ENCODE measurements at regions not wholly inside any gene's neighbourhood (a gene's known extent, or its start where the extent isn't known, plus 50 kb on each side); places are given as distances from the start of the nearest gene placed in this dataset.

GRCh38 chr4:138689593-138689992 is 326.0 kb upstream of the NOCT start:
- in situ Hi-C loops (cut with HindIII; ENCODE audit: low pct_unique_long_range_greater_than_20kb, low sequenced_read_pairs): no loop called here
- no peak for DNase-seq (ENCODE audit: low read depth)

GRCh38 chr4:138689187-138689586 is 326.4 kb upstream of the NOCT start:
- in situ Hi-C loops (cut with HindIII; ENCODE audit: low pct_unique_long_range_greater_than_20kb, low sequenced_read_pairs): no loop called here
- DNase-seq (ENCODE audit: low read depth): no peak

GRCh38 chr4:138688408-138689085 is 327.0 kb upstream of the NOCT start:
- in situ Hi-C loops (cut with HindIII; ENCODE audit: low pct_unique_long_range_greater_than_20kb, low sequenced_read_pairs): no loop called here
- DNase-seq (ENCODE audit: low read depth): no peak

GRCh38 chr4:138686106-138686835 is 329.3 kb upstream of the NOCT start:
- DNase-seq (ENCODE audit: low read depth): no peak
- in situ Hi-C loops (cut with HindIII; ENCODE audit: low pct_unique_long_range_greater_than_20kb, low sequenced_read_pairs): no loop called here

- DNase-seq (ENCODE audit: low read depth): no peak
- in situ Hi-C loops (cut with HindIII; ENCODE audit: low pct_unique_long_range_greater_than_20kb, low sequenced_read_pairs): no loop called here
Measured at GRCh38 chr4:138685316-138685715, 330.3 kb upstream of the NOCT start.

- DNase-seq (ENCODE audit: low read depth): peak; percentile 50
- in situ Hi-C loops (cut with HindIII; ENCODE audit: low pct_unique_long_range_greater_than_20kb, low sequenced_read_pairs): no loop called here
Measured at GRCh38 chr4:138680989-138681604, 334.5 kb upstream of the NOCT start.

- DNase-seq (ENCODE audit: low read depth): no peak
- in situ Hi-C loops (cut with HindIII; ENCODE audit: low pct_unique_long_range_greater_than_20kb, low sequenced_read_pairs): no loop called here
Measured at GRCh38 chr4:138680256-138680655, 335.3 kb upstream of the NOCT start.

- no peak for DNase-seq (ENCODE audit: low read depth)
- in situ Hi-C loops (cut with HindIII; ENCODE audit: low pct_unique_long_range_greater_than_20kb, low sequenced_read_pairs): no loop called here
Measured at GRCh38 chr4:138678985-138679746, 336.4 kb upstream of the NOCT start.

- no peak for DNase-seq (ENCODE audit: low read depth)
- in situ Hi-C loops (cut with HindIII; ENCODE audit: low pct_unique_long_range_greater_than_20kb, low sequenced_read_pairs): no loop called here
Measured at GRCh38 chr4:138677748-138678147, 337.8 kb upstream of the NOCT start.

- DNase-seq (ENCODE audit: low read depth): peak; percentile 41
- in situ Hi-C loops (cut with HindIII; ENCODE audit: low pct_unique_long_range_greater_than_20kb, low sequenced_read_pairs): no loop called here
Measured at GRCh38 chr4:138677212-138677611, 338.4 kb upstream of the NOCT start.

- in situ Hi-C loops (cut with HindIII; ENCODE audit: low pct_unique_long_range_greater_than_20kb, low sequenced_read_pairs): no loop called here
Measured at GRCh38 chr4:138675685-138676084, 339.9 kb upstream of the NOCT start.

GRCh38 chr4:138674209-138674608 is 341.4 kb upstream of the NOCT start:
- DNase-seq (ENCODE audit: low read depth): no peak
- in situ Hi-C loops (cut with HindIII; ENCODE audit: low pct_unique_long_range_greater_than_20kb, low sequenced_read_pairs): no loop called here

More at GRCh38 chr4:138675685-138676084, 339.9 kb upstream of the NOCT start:
- no peak for DNase-seq (ENCODE audit: low read depth)

GRCh38 chr4:138673053-138673452 is 342.5 kb upstream of the NOCT start:
- DNase-seq (ENCODE audit: low read depth): no peak
- in situ Hi-C loops (cut with HindIII; ENCODE audit: low pct_unique_long_range_greater_than_20kb, low sequenced_read_pairs): no loop called here

- DNase-seq (ENCODE audit: low read depth): no peak
- in situ Hi-C loops (cut with HindIII; ENCODE audit: low pct_unique_long_range_greater_than_20kb, low sequenced_read_pairs): no loop called here
Measured at GRCh38 chr4:138672393-138672976, 343.1 kb upstream of the NOCT start.

- in situ Hi-C loops (cut with HindIII; ENCODE audit: low pct_unique_long_range_greater_than_20kb, low sequenced_read_pairs): no loop called here
- DNase-seq (ENCODE audit: low read depth): no peak
Measured at GRCh38 chr4:138671606-138672084, 343.9 kb upstream of the NOCT start.

GRCh38 chr4:138671106-138671505 is 344.5 kb upstream of the NOCT start:
- DNase-seq (ENCODE audit: low read depth): no peak
- in situ Hi-C loops (cut with HindIII; ENCODE audit: low pct_unique_long_range_greater_than_20kb, low sequenced_read_pairs): no loop called here

- in situ Hi-C loops (cut with HindIII; ENCODE audit: low pct_unique_long_range_greater_than_20kb, low sequenced_read_pairs): no loop called here
Measured at GRCh38 chr4:138670681-138671080, 344.9 kb upstream of the NOCT start.

More at GRCh38 chr4:138670681-138671080, 344.9 kb upstream of the NOCT start:
- no peak for DNase-seq (ENCODE audit: low read depth)
